ENCODE measurements at regions not wholly inside any gene's neighbourhood (a gene's known extent, or its start where the extent isn't known, plus 50 kb on each side); places are given as distances from the start of the nearest gene placed in this dataset.
A peak's percentile ranks its signal among the peaks of the same experiment; 100 is the strongest.

- ATAC-seq (peak in 1 of 2 donors; percentile 23), DNase-seq (no peak)
- intact Hi-C loops (cut with DNase I), result no loop called here
These were observed 116.9 kb downstream of the EVX1 start for GRCh38 chr7:27359181-27360125.

DNA sequence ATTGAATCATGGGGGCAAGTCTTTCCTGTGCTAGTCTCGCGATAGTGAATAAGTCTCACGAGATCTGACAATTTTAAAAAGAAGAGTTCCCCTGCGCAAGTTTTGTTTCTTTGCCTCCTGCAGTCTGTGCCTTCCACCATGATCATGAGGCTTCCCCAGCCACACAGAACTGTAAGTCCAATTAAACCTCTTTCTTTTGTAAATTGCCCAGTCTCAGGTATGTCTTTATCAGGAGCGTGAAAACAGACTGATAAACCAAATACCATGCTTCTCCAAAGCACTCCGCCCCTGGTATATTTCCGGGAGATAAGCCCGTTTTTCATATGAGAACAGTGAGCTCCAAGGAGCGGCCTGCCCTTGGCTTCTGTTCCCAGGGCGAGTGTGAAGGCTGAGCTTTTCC lies 118.9 kb downstream of the EVX1 start:
- no peak for DNase-seq
- peak in 1 of 2 donors; percentile 25 for ATAC-seq
- intact Hi-C loops (cut with DNase I), result no loop called here

GRCh38 chr7:27362026-27362425 lies 119.4 kb downstream of the EVX1 start:
- ATAC-seq, result no peak
- intact Hi-C loops (cut with DNase I), result no loop called here

GRCh38 chr7:27364344-27364758 lies 121.7 kb downstream of the EVX1 start:
- intact Hi-C loops (cut with DNase I), result no loop called here
- ATAC-seq (peak; percentile 84 to 92), DNase-seq (peak; percentile 79)

More at GRCh38 chr7:27362026-27362425, 119.4 kb downstream of the EVX1 start:
- DNase-seq, result no peak

- intact Hi-C loops (cut with DNase I), result no loop called here
These were observed 124.8 kb downstream of the EVX1 start for GRCh38 chr7:27367179-27367932.

GRCh38 chr7:27367933-27368549 lies 125.4 kb downstream of the EVX1 start:
- DNase-seq (no peak), ATAC-seq (no peak)
- intact Hi-C loops (cut with DNase I), result no loop called here

More at GRCh38 chr7:27367179-27367932, 124.8 kb downstream of the EVX1 start:
- DNase-seq, result no peak
- no peak for ATAC-seq

- ATAC-seq, result peak in 1 of 2 donors; percentile 50
- no peak for DNase-seq
- intact Hi-C loops (cut with DNase I), result no loop called here
These were observed 132.6 kb downstream of the EVX1 start for GRCh38 chr7:27374958-27375841.

DNA sequence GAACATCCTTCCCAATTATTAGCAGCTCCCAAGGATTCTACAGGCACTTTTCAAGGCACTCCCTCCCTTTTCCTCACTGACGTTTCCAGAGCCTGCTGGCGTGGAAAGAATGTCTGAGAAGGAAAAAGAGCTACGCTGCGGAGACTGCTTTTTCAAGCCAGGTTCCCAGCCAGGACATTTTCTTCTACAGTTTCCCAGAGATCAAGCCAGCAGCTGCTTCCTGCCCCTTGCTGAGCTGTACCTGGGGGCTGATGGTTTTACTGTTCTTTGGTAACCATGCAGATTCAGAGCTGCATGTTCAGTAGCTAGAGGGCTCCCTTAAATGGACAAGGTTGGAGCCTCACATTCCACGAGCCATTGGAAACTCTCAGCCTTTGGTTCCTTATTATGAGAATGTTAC lies 133.4 kb downstream of the EVX1 start:
- DNase-seq, result no peak
- intact Hi-C loops (cut with DNase I), result no loop called here
- no peak for ATAC-seq

GRCh38 chr7:27377988-27378387 lies 135.4 kb downstream of the EVX1 start:
- ATAC-seq (no peak), DNase-seq (no peak)
- intact Hi-C loops (cut with DNase I), result no loop called here

- intact Hi-C loops (cut with DNase I), result no loop called here
- ATAC-seq (no peak), DNase-seq (no peak)
These were observed 139.7 kb downstream of the EVX1 start for GRCh38 chr7:27382307-27382706.

- ATAC-seq (no peak), DNase-seq (no peak)
- intact Hi-C loops (cut with DNase I), result no loop called here
These were observed 144.0 kb downstream of the EVX1 start for GRCh38 chr7:27386581-27386980.

DNA sequence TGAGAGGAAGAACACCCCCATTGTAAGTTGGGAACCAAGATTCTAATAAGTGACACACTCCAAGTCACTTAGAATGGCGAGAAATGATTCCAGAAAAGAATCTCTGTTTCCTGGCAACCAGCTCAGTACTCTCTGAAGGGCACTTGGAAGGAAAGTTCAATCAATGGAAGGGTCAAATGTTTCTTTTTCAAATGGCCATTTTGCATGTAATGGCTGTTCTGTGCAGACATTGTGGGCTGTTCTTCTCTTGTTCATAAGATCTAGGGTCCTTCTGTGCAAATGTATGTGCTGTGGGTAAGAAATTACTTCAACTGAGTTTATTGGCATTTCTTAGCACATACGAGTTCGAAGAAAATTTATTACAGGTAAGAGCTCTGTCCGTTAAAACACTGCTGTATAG lies 145.3 kb downstream of the EVX1 start:
- ATAC-seq (no peak), DNase-seq (no peak)
- intact Hi-C loops (cut with DNase I), result no loop called here

GRCh38 chr7:27388561-27388960 lies 146.0 kb downstream of the EVX1 start:
- ATAC-seq (no peak), DNase-seq (no peak)
- intact Hi-C loops (cut with DNase I), result no loop called here

DNA sequence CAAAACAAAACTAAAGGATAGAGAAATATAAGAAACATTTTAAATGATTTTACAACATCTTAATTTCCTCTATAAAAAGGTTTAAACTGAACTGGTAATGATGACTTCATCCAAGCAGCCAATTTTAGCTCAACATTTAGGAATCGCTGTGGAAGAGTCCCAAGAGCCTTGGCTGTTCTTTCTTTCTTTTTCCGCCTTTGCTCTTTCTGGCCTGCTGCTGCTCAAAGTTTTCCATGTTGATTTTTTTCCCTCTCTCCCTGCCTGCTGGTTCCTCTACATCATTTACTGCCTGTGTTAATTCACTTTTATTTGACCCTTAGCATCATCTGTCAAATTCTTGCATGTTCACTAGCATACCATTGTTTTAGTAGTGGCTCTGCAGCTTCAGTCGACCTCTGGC lies 146.9 kb downstream of the EVX1 start:
- DNase-seq, result no peak
- peak in 1 of 2 donors; percentile 53 for ATAC-seq
- intact Hi-C loops (cut with DNase I), result no loop called here

DNA sequence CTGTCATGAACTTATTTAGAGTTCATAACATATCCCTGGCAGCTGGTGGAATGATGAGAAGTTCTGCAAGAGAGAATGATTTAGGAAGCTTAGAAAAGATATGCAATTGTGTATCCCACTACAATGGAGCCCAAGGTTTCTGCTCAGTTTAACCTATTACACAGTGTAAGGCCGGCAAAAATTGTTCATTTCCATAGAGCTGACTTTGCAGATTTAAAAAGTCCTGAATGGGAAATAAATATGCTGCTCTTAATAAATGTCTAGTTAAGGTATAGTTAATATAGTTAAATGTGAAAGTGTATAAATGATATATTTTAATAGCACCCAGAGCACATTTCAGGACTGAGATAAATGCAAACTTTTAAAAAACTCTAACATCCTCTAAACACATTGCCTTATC lies 149.9 kb downstream of the EVX1 start:
- ATAC-seq, result no peak
- intact Hi-C loops (cut with DNase I), result no loop called here
- no peak for DNase-seq

DNA sequence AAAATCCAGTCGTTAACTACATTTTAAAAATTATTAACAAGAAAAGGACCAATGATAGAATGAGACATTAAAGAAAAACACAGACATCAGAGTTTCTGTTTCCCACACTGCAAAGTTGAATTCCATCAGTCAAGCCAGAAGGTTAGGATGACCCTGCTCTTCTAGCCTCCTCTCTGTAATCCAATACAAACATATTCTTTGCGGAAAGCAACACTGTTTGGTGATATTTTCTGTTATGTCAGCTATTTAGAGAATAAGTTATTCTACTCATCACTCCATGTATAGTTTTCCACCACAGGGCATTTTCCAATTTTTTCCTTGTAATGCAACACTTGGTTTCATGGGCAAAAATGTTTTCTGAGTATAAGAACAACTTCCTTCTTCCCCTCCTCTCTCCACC lies 152.3 kb downstream of the EVX1 start:
- DNase-seq, result no peak
- ATAC-seq, result no peak
- intact Hi-C loops (cut with DNase I), result no loop called here

DNA sequence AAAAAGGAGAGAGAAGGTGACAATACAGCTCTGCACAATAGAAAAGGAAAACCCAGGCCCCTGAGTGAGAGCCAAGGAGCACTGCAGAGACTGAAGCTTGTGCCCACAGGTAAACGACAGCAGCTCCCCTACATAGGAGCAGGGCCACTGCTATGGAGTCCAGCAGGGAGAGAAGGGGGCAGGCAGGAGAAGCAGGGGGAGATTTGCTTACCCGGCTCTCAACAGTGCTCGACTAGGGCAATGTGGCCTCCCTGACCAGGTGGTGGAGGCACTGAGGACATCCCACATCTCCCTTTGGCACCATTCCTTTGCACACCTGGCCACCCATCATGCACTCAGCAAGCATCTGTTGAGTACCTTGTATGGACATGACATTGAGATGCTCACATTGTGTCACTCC lies 153.0 kb downstream of the EVX1 start:
- ATAC-seq (no peak), DNase-seq (no peak)
- intact Hi-C loops (cut with DNase I), result no loop called here

GRCh38 chr7:27397503-27397902 lies 154.9 kb downstream of the EVX1 start:
- intact Hi-C loops (cut with DNase I), result no loop called here
- DNase-seq (no peak), ATAC-seq (no peak)

- DNase-seq, result no peak
- intact Hi-C loops (cut with DNase I), result no loop called here
- no peak for ATAC-seq
These were observed 156.2 kb downstream of the EVX1 start for GRCh38 chr7:27398851-27399250.

Measured in left cardiac atrium (tissue), 4 donors.